K562 (cell line): ENCODE measurements at regions not wholly inside any gene's neighbourhood (a gene's known extent, or its start where the extent isn't known, plus 50 kb on each side); places are given as distances from the start of the nearest gene placed in this dataset.

Source experiments
- ATAC-seq: fragments of 200-7000 bp; cut with Tn5 transposase; 3 replicates; pipeline ENCODE4 v1.9.1; 2020; ENCODE audit warnings: moderate library complexity
- BruUV-seq: library from RNA; stranded (reverse); fragments of 400-500 nt; replicated peaks from 2 replicates; lab custom pipeline; 2021; lab: Mats Ljungman, UMichigan
- CTCF ChIA-PET: fragments of 300-600 bp; formaldehyde crosslinking; extraction: SDS; loops from one replicate; lab custom pipeline; 2021; ENCODE audit warnings: low intra/inter-chr PET ratio; lab: Yijun Ruan, JAX
- POLR2A ChIA-PET: fragments of 300-600, 350-650 bp; sonication (Branson Sonifier 250); formaldehyde crosslinking; extraction: SDS; loops from one replicate; lab custom pipeline; 2021; ENCODE audit warnings: antibody characterized with exemption, inconsistent platforms; lab: Yijun Ruan, JAX
- DNase-seq, 4 experiments: peaks; one replicate each; pipeline versions ENCODE4 v3.0.0 to v3.0.0-alpha.2; 2011 to 2018; ENCODE audit warnings: low spot score in 3 of 4, mixed read lengths in 3 of 4; ENCODE audit errors: extremely low read depth in 1 of 4
- FAIRE-seq: peaks from 2 replicates; lab custom pipeline; 2011; peaks lifted over from hg19 to GRCh38; lab: Jason Lieb, UNC
- H2AFZ ChIP-seq: 2 replicates; pipeline ENCODE4 v1.6.0; 2011; ENCODE audit warnings: low read depth, low read length, control low read depth, inconsistent platforms
- H3K27ac ChIP-seq: fragments of 200-600 bp; 3 replicates; pipeline ENCODE4 v1.8.0; 2011; ENCODE audit warnings: low read depth, mild to moderate bottlenecking, control low read depth, inconsistent platforms, low read length, moderate library complexity, mixed read lengths; ENCODE audit errors: extremely low read depth
- H3K27me3 ChIP-seq, 2 experiments: fragments of 300-600 bp in 1 of 2; 2 replicates in 1 of 2; 3 replicates in 1 of 2; pipeline versions ENCODE4 v1.6.0 to v1.8.0; 2011; ENCODE audit warnings: inconsistent platforms in 2 of 2, low read length in 2 of 2, mild to moderate bottlenecking in 1 of 2, mixed read lengths in 1 of 2, moderate library complexity in 1 of 2; ENCODE audit not compliant: control insufficient read depth in 2 of 2, insufficient read depth in 2 of 2
- H3K36me3 ChIP-seq: fragments of 300-600 bp; 3 replicates; pipeline ENCODE4 v1.8.0; 2011; ENCODE audit warnings: mild to moderate bottlenecking, low read length, inconsistent platforms; ENCODE audit not compliant: control insufficient read depth, insufficient read depth
- H3K4me1 ChIP-seq, 2 experiments: fragments of 200-600 bp in 1 of 2; replicated peaks in 1 of 2; 2 replicates in 1 of 2; 3 replicates in 1 of 2; pipeline versions ENCODE4 v1.5.1 to v1.8.0; 2011; ENCODE audit warnings: inconsistent platforms in 2 of 2, low read length in 2 of 2, mild to moderate bottlenecking in 1 of 2, mixed read lengths in 1 of 2, moderate library complexity in 1 of 2; ENCODE audit not compliant: control insufficient read depth in 2 of 2, insufficient read depth in 2 of 2
- H3K4me2 ChIP-seq: 2 replicates; pipeline ENCODE4 v1.6.1; 2011; ENCODE audit warnings: low read length, control low read depth, inconsistent platforms, mixed read lengths; ENCODE audit not compliant: insufficient read depth
- H3K4me3 ChIP-seq: fragments of 200-600 bp; sonication (generic), shearing (Covaris generic); 2 replicates; pipeline ENCODE4 v1.5.1; 2016; ENCODE audit warnings: control low read depth, inconsistent platforms
- H3K79me2 ChIP-seq: fragments of 200-600 bp; 3 replicates; pipeline ENCODE4 v1.8.0; 2011; ENCODE audit warnings: low read length, inconsistent platforms; ENCODE audit not compliant: control insufficient read depth, insufficient read depth
- H3K9ac ChIP-seq, 2 experiments: 2 replicates each; pipeline versions ENCODE4 v1.6.0 to v1.6.1; 2011; ENCODE audit warnings: low read depth in 2 of 2, low read length in 2 of 2, control low read depth in 1 of 2, inconsistent platforms in 1 of 2, mild to moderate bottlenecking in 1 of 2, mixed read lengths in 1 of 2; ENCODE audit not compliant: insufficient read depth in 1 of 2
- H3K9me1 ChIP-seq: one replicate; pipeline ENCODE4 v1.6.0; 2011; ENCODE audit warnings: inconsistent platforms, mild to moderate bottlenecking, low read length, moderate library complexity; ENCODE audit not compliant: control insufficient read depth, insufficient read depth
- H3K9me3 ChIP-seq: replicated peaks from 2 replicates; pipeline ENCODE4 v1.5.1; 2011; ENCODE audit warnings: low read depth, low read length, inconsistent platforms; ENCODE audit not compliant: control insufficient read depth, insufficient read depth
- H4K20me1 ChIP-seq: replicated peaks from 2 replicates; pipeline ENCODE4 v1.6.1; 2011; ENCODE audit warnings: low read length, inconsistent platforms, mixed read lengths; ENCODE audit not compliant: control insufficient read depth, insufficient read depth
- CTCF ChIP-seq, 3 experiments: IDR thresholded peaks in 2 of 3; conservative IDR thresholded peaks in 1 of 3; 2 replicates each; pipeline ENCODE4 v1.5.1; 2011 to 2012; ENCODE audit warnings: low read length in 3 of 3, mild to moderate bottlenecking in 3 of 3, control low read depth in 2 of 3, improper control_type of control experiment in 1 of 3, inconsistent platforms in 1 of 3, low read depth in 1 of 3, mixed read lengths in 1 of 3, moderate library complexity in 1 of 3; ENCODE audit not compliant: insufficient read depth in 2 of 3
- EWSR1 ChIP-seq: fragments of 450-650 bp; IDR thresholded peaks from 2 replicates; pipeline ENCODE4 v1.6.1; 2018; ENCODE audit warnings: borderline replicate concordance, mild to moderate bottlenecking, low read depth, moderate library complexity; ENCODE audit not compliant: partially characterized antibody
- in situ Hi-C: fragments of 300-500 bp; cut with MboI; formaldehyde crosslinking; loops from 4 replicates; pipeline ENCODE4 v1.15.0; 2018; ENCODE audit warnings: inconsistent platforms, mixed read lengths
- intact Hi-C: fragments of 100-400 bp; cut with micrococcal nuclease; formaldehyde crosslinking; loops from 2 replicates; pipeline ENCODE4 v1.14.2; 2022

GRCh38 chr3:59143447-59143846 is 93.6 kb upstream of the CFAP20DC start:
- no peak for FAIRE-seq
- no TSS peak for BruUV-seq

More at GRCh38 chr3:59143447-59143846, 93.6 kb upstream of the CFAP20DC start:
- DNase-seq (no peak), ATAC-seq (no peak)
- Histone ChIP-seq H3K27me3 (no peaks in the 10 kb centered on the region), H4K20me1 (no peaks in the 10 kb centered on the region), H3K4me3 (no peak overlapping the region), H3K27ac (no peak overlapping the region), H3K36me3 (no peaks in the 10 kb centered on the region), H3K4me1 (no peaks in the 10 kb centered on the region), H3K9me1 (no peaks in the 10 kb centered on the region), H3K9me3 (no peaks in the 10 kb centered on the region), H2AFZ (no peak overlapping the region), H3K79me2 (no peaks in the 10 kb centered on the region), H3K4me2 (no peak overlapping the region), H3K9ac (no peak overlapping the region)
- TF ChIP-seq CTCF (IDR thresholded peaks at IDR 0.05 in 2 of 3, conservative IDR thresholded peaks at IDR 0.05 in 1 of 3; ENCODE audit: insufficient read depth in 2 of 3, low read depth in 1 of 3, low read length in 3 of 3) (peak in 1 of 3 experiments; percentile 16; a peak in 1 of 6 replicates), EWSR1 (no peak)
- ChIA-PET POLR2A (no interaction called here), CTCF (no interaction called here)
- in situ Hi-C loops (no loop called here), intact Hi-C loops (no loop called here)
